HepG2 (cell line): ENCODE measurements at regions not wholly inside any gene's neighbourhood (a gene's known extent, or its start where the extent isn't known, plus 50 kb on each side); places are given as distances from the start of the nearest gene placed in this dataset.

Experiments used
- ATAC-seq: fragments of 200-7000 bp; cut with Tn5 transposase; 3 replicates; pipeline ENCODE4 v1.9.1; 2020; ENCODE audit warnings: mild to moderate bottlenecking, moderate library complexity
- BruUV-seq: library from RNA; stranded (reverse); fragments of 400-500 nt; replicated peaks from 2 replicates; lab custom pipeline; 2021; lab: Mats Ljungman, UMichigan
- CTCF ChIA-PET: fragments of 300-600 bp; formaldehyde crosslinking; extraction: SDS; loops from one replicate; lab custom pipeline; 2021; ENCODE audit warnings: low total read pairs, inconsistent platforms, low intra/inter-chr PET ratio; lab: Yijun Ruan, JAX
- POLR2A ChIA-PET: fragments of 350-600 bp; sonication (Branson Sonifier 250); formaldehyde crosslinking; loops from one replicate; lab custom pipeline; 2020; ENCODE audit warnings: antibody characterized with exemption, inconsistent platforms; lab: Yijun Ruan, JAX
- DNase-seq: peaks from one replicate; pipeline ENCODE4 v3.0.0-alpha.2; 2015; ENCODE audit warnings: low spot score
- FAIRE-seq: peaks from 3 replicates; lab custom pipeline; 2011; peaks lifted over from hg19 to GRCh38; lab: Jason Lieb, UNC
- H2AFZ ChIP-seq: one replicate; pipeline ENCODE4 v1.6.1; 2011; ENCODE audit warnings: low read length, inconsistent platforms
- H3K27ac ChIP-seq: fragments of 300-600 bp; 3 replicates; pipeline ENCODE4 v1.8.0; 2011; ENCODE audit warnings: mixed run types, mild to moderate bottlenecking, mixed read lengths, low read length, inconsistent platforms; ENCODE audit not compliant: insufficient read depth; ENCODE audit errors: extremely low read length
- H3K27me3 ChIP-seq, 2 experiments: fragments of 200-600 bp in 1 of 2; 2 replicates in 1 of 2; 3 replicates in 1 of 2; pipeline versions ENCODE4 v1.6.0 to v1.8.0; 2011; ENCODE audit warnings: low read length in 2 of 2, mild to moderate bottlenecking in 2 of 2, moderate library complexity in 2 of 2, inconsistent platforms in 1 of 2; ENCODE audit not compliant: insufficient read depth in 2 of 2, control insufficient read depth in 1 of 2
- H3K36me3 ChIP-seq, 2 experiments: fragments of 200-600 bp in 1 of 2; replicated peaks in 1 of 2; 2 replicates in 1 of 2; 3 replicates in 1 of 2; pipeline versions ENCODE4 v1.5.1 to v1.8.0; 2011; ENCODE audit warnings: low read length in 2 of 2, inconsistent platforms in 1 of 2; ENCODE audit not compliant: insufficient read depth in 2 of 2, control insufficient read depth in 1 of 2
- H3K4me1 ChIP-seq: 2 replicates; pipeline ENCODE4 v1.5.1; 2012; ENCODE audit warnings: low read length, inconsistent platforms; ENCODE audit not compliant: insufficient read depth
- H3K4me2 ChIP-seq: 2 replicates; pipeline ENCODE4 v1.6.0; 2011; ENCODE audit warnings: low read depth, low read length, inconsistent platforms
- H3K4me3 ChIP-seq, 3 experiments: fragments of 200-600 bp in 1 of 3; sonication (generic), shearing (Covaris generic) in 1 of 3; replicated peaks in 1 of 3; 2 replicates each; pipeline ENCODE4 v1.5.1; 2011 to 2016; ENCODE audit warnings: low read length in 3 of 3, inconsistent platforms in 2 of 3, low read depth in 2 of 3, mild to moderate bottlenecking in 2 of 3, control low read depth in 1 of 3, mixed read lengths in 1 of 3; ENCODE audit not compliant: insufficient read depth in 1 of 3
- H3K79me2 ChIP-seq: one replicate; pipeline ENCODE4 v1.6.1; 2011; ENCODE audit warnings: low read length, inconsistent platforms; ENCODE audit not compliant: insufficient read depth
- H3K9ac ChIP-seq: 2 replicates; pipeline ENCODE4 v1.6.0; 2011; ENCODE audit warnings: mild to moderate bottlenecking, low read depth, low read length, inconsistent platforms; ENCODE audit not compliant: insufficient read depth
- H3K9me3 ChIP-seq: 2 replicates; pipeline ENCODE4 v1.5.1; 2012; ENCODE audit warnings: mild to moderate bottlenecking, low read length
- H4K20me1 ChIP-seq: 2 replicates; pipeline ENCODE4 v1.6.0; 2011; ENCODE audit warnings: inconsistent platforms, mild to moderate bottlenecking, low read length, moderate library complexity; ENCODE audit not compliant: insufficient read depth
- ARID4A ChIP-seq: sonication (generic); formaldehyde crosslinking; IDR thresholded peaks from 2 replicates; pipeline ENCODE4 v1.5.0; 2020; ENCODE audit warnings: mild to moderate bottlenecking, missing genetic modification reagents, borderline replicate concordance
- BCLAF1 ChIP-seq: fragments of 450-650 bp; IDR thresholded peaks from 2 replicates; pipeline ENCODE4 v1.6.1; 2017; ENCODE audit warnings: mild to moderate bottlenecking
- CBX2 ChIP-seq, 2 experiments: fragments of 200-600 bp in 1 of 2; sonication (generic); formaldehyde crosslinking in 1 of 2; IDR thresholded peaks; 2 replicates each; pipeline versions ENCODE4 v1.7.0 to v1.8.1; 2018 to 2022; ENCODE audit warnings: low read depth in 2 of 2, low read length in 1 of 2, mild to moderate bottlenecking in 1 of 2, missing genetic modification reagents in 1 of 2
- E2F5 ChIP-seq: sonication (generic); formaldehyde crosslinking; conservative IDR thresholded peaks from 2 replicates; pipeline ENCODE4 v1.4.0; 2020; ENCODE audit warnings: missing genetic modification reagents
- EED ChIP-seq: sonication (generic); formaldehyde crosslinking; IDR thresholded peaks from 2 replicates; pipeline ENCODE4 v1.5.0; 2020; ENCODE audit warnings: mild to moderate bottlenecking, missing genetic modification reagents
- HHEX ChIP-seq: IDR thresholded peaks from 2 replicates; pipeline ENCODE4 v1.6.1; 2016; ENCODE audit warnings: control low read depth
- MYPOP ChIP-seq: sonication (generic); formaldehyde crosslinking; IDR thresholded peaks from 2 replicates; pipeline ENCODE4 v1.8.1; 2023; ENCODE audit warnings: mild to moderate bottlenecking, moderate library complexity, missing genetic modification reagents
- NFE2 ChIP-seq: sonication (generic); formaldehyde crosslinking; IDR thresholded peaks from 2 replicates; pipeline ENCODE4 v1.4.0; 2020; ENCODE audit warnings: missing genetic modification reagents
- NFIC ChIP-seq: IDR thresholded peaks from 2 replicates; pipeline ENCODE4 v1.6.1; 2012; ENCODE audit warnings: mild to moderate bottlenecking, low read length, inconsistent platforms
- PRMT3 ChIP-seq: sonication (generic); formaldehyde crosslinking; IDR thresholded peaks from 2 replicates; pipeline ENCODE4 v1.8.1; 2022; ENCODE audit warnings: low read depth, mild to moderate bottlenecking, moderate library complexity, missing genetic modification reagents, borderline replicate concordance
- RAD51 ChIP-seq: fragments of 450-650 bp; IDR thresholded peaks from 2 replicates; pipeline ENCODE4 v1.6.1; 2016; ENCODE audit warnings: borderline replicate concordance
- ZFP91 ChIP-seq: sonication (generic); formaldehyde crosslinking; IDR thresholded peaks from 2 replicates; pipeline ENCODE4 v1.9.0; 2022; ENCODE audit warnings: missing genetic modification reagents, mild to moderate bottlenecking, borderline replicate concordance
- ZNF7 ChIP-seq: IDR thresholded peaks from 2 replicates; pipeline ENCODE4 v1.6.1; 2016; ENCODE audit warnings: missing biosample characterization, missing genetic modification reagents
- ZNF841 ChIP-seq: sonication (generic); formaldehyde crosslinking; IDR thresholded peaks from 2 replicates; pipeline ENCODE4 v1.8.1; 2023; ENCODE audit warnings: missing genetic modification reagents, borderline replicate concordance
- WGBS: methylation state at CpG from one replicate; pipeline ENCODE4 v1.1.6; 2017; ENCODE audit warnings: low lambda C conversion rate; 5-methylcytosine and 5-hydroxymethylcytosine counted together
- in situ Hi-C: cut with HindIII; loops from 2 replicates; pipeline ENCODE4 v1.10.0; 2017; ENCODE audit warnings: low pct_unique_long_range_greater_than_20kb; ENCODE audit not compliant: extremely low pct_ligation_motif_present
- intact Hi-C: fragments of 100-400 bp; cut with micrococcal nuclease; formaldehyde crosslinking; loops from one replicate; pipeline ENCODE4 v1.10.0; 2022; ENCODE audit not compliant: unreplicated experiment

- ChIA-PET CTCF (no interaction called here), POLR2A (no interaction called here)
- no peaks in the 10 kb centered on the region for H3K36me3 ChIP-seq
- TF ChIP-seq PRMT3 (no peak), ZFP91 (CRISPR knock-in tag) (no peak), E2F5 (CRISPR knock-in tag) (no peak), RAD51 (no peak), NFIC (no peak), EED (CRISPR knock-in tag) (no peak), NFE2 (CRISPR knock-in tag) (no peak), MYPOP (CRISPR knock-in tag) (no peak), ARID4A (CRISPR knock-in tag) (no peak), ZNF841 (CRISPR knock-in tag) (no peak), BCLAF1 (no peak), CBX2 (IDR thresholded peaks at IDR 0.05; ENCODE audit: low read depth, low read length) (no peak), CBX2 (CRISPR knock-in tag; IDR thresholded peaks at IDR 0.05; ENCODE audit: low read depth) (no peak), HHEX (CRISPR knock-in tag) (no peak), ZNF7 (CRISPR knock-in tag) (no peak)
These were observed 291.5 kb upstream of the GULP1 start for GRCh38 chr2:188000189-188000588.

More at GRCh38 chr2:188000189-188000588, 291.5 kb upstream of the GULP1 start:
- no peaks in the 10 kb centered on the region for H3K4me1 ChIP-seq
- no peak for ATAC-seq
- H3K27me3 ChIP-seq = no peaks in the 10 kb centered on the region
- BruUV-seq = no TSS peak
- in situ Hi-C loops = no loop called here
- H3K79me2 ChIP-seq = no peaks in the 10 kb centered on the region
- no peak overlapping the region for H3K27ac ChIP-seq
- no peak overlapping the region for H3K4me3 ChIP-seq
- no peak overlapping the region for H3K4me2 ChIP-seq
- H4K20me1 ChIP-seq = no peaks in the 10 kb centered on the region
- no peak for FAIRE-seq
- WGBS = 0% methylated on average over 2 of the region's 2 CpGs
- intact Hi-C loops = no loop called here
- H2AFZ ChIP-seq = no peak overlapping the region
- no peak for DNase-seq
- H3K9me3 ChIP-seq = no peaks in the 10 kb centered on the region
- H3K9ac ChIP-seq = no peak overlapping the region
